Suppressor macrophage treated with lipopolysaccharide for 1 hour (primary cell): ENCODE measurements at regions not wholly inside any gene's neighbourhood (a gene's known extent, or its start where the extent isn't known, plus 50 kb on each side); places are given as distances from the start of the nearest gene placed in this dataset.

Source experiments
- DNase-seq, 3 donors: peaks; one replicate each; pipeline ENCODE4 v3.0.0-alpha.2; 2020 to 2022

DNA sequence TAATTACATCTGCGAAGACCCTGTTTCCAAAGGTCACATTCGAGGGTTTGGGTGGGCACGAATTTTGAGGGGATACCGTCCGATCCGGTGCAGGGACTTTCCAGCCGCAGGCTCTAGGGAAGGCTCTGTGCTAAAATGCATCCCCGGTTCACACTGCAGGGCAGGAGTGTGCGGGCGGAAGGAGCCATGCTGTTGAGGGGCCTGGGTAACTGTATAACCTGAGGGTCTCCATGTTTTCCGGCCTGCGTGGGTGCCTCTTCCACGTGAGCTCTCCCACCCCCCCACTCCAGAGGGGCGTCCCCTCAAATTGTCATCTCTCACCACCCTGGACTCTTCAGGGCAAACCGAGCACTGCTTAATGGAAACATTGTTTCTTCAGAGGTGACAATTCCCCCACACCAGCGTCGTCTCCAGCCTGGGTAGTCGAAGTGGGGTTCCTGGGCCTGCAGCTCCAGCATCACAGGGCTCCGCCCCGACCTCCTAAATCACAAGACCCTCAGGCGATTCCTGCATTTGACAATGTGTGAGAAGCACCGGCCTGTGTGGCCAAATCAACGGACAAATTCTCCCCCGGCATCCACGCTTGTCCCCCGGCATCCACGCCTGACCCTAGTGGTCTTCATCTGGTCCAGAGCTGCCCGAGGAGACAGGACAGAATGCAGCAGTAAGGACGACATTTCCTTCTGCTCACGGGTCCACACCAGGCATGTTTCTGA lies 51.2 kb downstream of the FOXL3 start:
- no peak for DNase-seq

DNA sequence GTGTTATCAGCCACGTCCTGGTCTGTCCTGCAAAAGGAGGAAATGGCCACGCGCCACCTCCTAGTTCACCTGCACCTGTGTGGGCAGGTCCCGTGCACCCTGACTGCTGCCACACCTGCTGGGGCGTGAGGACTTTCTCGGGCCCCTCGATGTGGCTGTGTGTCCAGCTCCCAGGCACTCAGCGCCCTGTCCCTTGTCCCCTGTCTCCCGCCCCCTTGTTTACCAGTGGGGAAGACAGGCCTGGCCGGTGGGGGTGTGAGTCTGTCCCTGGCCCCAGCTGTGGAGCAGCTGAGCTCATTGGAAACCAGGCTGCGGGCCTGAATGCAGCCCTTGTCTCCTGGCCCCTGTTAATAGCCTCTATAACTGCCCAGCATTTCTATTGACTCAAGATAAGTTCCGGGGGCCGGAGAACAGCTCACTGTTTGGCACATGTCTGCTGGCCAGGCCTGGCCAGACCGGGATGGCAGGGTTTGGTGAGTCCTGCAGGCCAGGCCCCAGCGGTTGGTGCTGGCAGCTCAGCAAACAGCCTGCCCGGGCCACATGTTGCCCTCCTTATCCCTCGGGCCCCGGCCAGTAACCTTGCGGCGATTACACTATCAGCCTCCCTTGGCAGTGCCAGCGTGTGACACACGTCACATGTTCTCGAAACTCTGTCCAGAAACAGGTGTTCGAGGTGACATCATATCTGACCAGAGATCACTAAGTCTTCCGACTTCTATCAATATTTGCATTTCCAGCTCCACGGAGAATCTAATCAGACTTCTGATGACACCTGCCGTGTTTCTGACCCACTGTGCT lies 52.1 kb downstream of the FOXL3 start:
- no peak for DNase-seq

DNA sequence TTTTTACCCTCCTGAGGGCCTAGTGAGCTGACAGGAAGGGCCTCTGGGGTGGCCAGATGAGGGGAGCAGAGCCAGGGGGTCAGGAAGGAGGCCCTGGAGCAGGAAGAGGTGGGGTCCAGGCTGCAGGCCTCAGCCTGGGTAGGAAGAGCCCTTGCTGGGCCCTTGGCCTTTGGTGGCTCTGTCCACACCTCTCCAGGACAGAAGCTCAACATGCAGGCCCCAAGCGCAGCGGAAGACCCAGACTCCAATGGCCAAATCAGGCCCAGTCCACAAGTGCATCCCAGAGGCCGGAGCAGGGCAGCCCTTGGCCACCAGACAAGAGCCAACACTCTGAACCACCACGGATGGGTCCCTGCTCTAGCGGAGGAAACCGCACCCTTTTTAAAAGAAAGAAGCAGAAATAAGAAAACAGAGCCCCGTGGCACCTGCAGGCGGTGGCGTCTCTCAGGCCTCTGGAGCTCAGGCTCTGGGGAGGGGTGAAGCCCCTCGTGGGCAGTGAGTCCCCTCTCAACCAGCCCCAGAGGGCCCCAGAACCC lies 52.8 kb downstream of the FOXL3 start:
- no peak for DNase-seq

DNA sequence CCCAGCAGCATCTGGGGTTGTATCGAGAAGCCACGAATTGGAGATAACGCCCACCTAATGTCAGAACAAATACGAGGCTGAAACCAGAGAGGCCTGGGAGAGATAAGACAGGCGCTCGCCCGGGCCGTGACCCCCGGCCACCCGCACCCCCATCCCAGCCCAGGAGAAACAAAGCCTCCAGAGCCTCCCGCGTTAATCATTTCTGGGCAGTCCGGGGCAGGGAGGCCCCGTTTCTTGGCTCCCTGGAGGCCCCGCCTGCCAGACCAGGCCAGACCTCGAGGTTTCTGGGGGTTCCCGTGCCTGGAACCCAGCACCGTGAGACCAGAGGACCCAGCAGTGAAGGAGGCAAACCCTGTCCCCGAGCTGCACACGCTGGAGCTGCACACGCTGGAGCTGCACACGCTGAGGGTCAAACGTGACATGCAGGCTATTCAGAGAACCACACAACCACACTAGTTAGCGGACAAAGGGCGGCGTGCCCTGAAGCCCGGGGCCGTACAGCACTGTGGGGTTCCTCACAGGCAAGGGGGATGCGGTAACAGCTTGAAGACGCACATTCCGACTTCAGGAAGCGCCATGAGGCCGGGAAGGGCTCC lies 53.4 kb downstream of the FOXL3 start:
- DNase-seq = no peak

DNA sequence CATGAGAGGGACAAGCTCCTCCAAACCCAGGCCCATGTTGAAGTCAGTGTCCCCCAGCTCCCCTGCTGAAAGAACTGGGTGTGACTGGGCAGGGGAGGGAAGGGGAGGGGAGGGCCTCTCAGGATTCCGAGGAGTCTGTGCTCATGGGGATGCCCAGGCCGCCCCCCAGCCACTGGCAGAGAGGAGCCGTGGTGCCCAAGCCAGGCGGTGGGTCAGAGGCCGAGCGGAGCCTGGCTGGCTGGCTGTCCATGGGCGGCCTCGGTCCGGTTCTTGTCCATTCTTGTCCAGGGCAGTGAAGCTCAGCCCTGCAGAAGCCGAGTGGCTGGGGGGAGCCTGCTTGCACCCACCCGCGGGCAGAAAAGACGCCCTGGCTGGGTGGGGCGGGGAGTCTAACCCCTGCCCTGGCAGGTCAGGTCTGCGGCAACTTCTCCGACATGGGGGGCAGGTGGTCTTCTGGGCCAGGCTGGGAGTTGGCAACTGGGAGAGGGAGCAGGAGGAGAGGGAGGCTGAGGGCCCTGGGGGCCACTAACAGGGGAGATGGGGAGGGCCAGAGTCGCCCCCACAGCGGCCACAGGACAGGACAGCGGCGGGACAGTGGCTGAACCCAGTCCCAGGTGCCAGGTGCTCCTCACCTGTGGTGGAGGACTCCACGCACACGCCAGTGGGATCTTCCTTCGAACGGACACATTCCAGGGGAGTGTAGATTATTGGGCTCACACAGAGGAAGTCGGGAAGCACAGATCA lies 54.1 kb downstream of the FOXL3 start:
- DNase-seq = no peak

DNA sequence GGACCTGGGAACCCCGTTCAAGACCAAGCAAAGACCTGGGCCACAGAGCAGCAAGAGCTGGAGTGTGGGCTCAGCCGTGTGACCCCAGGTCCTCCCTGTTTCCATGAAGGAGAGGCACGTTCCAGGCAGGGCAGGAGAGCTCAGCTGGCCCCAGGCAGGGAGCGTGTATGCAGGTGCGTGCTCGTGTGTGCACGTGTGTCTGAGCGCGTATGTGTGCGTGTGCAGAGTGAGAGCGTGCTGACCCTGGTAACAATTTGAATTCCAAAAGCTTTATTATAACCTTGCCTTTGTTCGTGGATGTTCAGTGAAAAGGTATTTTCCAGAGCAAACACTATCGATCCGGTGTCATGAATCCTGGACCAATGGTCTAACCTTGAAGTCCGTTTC lies 54.6 kb downstream of the FOXL3 start:
- DNase-seq = no peak

DNA sequence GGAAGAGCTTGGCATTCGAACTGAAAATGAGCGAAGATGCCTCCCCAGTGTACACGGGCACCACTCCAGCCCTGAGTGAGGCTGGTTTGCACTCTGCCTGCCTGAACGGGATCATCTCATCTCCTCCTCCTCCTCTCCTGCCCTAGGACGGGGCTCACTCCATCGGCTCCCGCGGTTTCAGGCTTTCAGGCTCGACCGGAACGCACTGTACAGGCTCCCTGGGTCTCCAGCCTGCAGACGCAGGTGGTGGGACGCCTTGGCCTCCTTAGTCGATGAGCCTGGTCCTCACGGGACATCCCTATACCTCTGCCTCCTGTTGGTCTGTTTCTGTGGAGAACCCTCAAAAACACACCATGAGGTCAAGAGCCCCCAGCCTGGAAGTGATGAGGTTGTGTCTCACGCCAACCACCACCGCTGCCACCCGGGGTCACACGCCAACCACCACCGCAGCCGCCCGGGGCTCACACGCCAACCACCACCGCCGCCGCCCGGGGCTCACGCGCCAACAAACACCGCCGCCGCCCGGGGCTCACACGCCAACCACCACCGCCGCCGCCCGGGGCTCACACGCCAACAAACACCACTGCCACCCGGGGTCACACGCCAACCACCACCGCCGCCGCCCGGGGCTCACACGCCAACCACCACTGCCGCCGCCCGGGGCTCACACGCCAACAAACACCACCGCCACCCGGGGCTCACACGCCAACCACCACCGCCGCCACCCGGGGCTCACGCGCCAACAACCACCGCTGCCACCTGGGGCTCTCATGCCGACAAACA lies 56.3 kb downstream of the FOXL3 start:
- no peak for DNase-seq

DNA sequence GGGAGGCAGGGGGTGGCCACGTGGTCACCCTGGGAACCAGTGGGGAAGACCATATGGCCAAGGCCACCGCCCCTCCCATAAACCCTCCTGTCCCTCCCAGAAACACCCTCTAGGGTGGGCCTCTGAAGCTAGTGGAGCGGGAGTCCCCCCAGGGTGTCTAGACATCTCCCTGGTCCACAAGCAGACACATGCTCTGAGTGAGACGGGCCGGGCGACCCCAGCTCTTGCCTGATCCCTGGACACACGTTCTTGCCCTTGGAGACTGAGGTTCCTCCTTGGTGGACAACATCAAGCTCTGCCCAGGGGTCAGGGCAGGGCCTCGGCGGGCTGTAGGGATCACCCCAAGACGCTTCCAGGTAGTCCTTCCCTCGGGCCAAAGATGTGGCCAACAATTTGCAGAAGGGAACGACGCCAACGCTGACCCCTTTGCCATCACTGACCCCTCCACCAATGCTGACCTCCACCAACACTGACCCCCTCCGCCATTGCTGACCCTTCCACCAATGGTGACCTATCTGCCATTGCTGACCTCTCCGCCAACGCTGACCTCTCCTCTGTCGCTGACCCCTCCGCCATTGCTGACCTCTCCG lies 57.1 kb downstream of the FOXL3 start:
- no peak for DNase-seq

DNA sequence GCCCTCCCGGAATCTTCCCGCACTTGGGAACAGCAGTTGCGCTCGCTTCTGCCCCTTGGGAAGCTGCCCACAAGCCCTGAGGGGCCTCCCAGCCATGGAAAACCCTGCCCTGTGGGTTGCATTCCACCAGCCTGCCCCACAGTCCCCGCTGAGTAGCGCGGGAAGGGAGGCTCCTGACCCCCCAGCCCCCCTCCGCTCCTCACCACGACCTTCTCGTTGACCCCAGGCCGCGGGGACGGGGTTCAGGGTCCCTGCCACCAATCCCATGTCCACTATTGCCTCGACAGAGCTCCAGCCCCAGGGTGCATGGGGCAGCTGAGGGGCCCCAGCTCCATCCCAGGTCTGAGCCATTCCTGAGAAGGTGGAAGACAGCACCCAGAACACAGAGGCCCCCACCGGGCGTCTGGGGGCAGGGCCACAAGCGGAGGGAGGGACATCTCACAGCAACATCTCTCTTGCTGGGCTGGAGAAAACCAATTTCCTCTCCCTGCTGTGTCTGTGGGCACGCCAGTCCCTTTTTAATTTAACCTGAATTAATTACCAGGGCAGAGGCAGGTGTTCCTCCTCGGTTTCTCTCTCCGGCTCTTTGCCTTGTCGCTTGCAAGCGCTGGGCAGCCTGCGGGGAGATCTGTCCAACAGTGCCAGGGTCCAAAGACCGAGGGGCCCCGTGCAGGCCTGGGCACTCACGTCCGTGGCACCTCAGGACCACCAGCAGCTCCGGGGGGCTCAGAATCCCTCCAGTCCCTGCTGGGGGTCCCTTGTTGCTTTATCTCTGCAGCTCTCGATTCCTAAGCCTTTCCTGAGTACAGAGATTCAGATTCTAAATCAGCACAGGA lies 57.9 kb downstream of the FOXL3 start:
- no peak for DNase-seq

DNA sequence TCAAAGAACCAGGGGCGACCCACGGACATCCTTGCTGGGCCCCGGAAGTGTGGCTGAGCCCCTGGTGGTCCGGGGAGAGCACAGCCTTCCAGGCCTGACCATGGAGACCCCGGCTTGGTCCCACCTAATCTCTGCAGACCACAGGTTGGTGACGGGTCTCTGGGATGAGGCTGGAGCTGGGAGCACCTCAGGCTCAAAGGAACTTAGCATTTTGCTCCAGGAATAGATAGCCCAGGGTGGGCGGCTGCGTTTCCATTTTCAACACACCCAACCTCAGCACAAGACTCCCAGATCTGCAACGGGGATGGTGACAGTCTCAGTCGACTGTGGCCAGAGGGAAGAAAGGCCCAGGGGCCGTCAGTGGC lies 58.5 kb downstream of the FOXL3 start:
- DNase-seq = no peak

DNA sequence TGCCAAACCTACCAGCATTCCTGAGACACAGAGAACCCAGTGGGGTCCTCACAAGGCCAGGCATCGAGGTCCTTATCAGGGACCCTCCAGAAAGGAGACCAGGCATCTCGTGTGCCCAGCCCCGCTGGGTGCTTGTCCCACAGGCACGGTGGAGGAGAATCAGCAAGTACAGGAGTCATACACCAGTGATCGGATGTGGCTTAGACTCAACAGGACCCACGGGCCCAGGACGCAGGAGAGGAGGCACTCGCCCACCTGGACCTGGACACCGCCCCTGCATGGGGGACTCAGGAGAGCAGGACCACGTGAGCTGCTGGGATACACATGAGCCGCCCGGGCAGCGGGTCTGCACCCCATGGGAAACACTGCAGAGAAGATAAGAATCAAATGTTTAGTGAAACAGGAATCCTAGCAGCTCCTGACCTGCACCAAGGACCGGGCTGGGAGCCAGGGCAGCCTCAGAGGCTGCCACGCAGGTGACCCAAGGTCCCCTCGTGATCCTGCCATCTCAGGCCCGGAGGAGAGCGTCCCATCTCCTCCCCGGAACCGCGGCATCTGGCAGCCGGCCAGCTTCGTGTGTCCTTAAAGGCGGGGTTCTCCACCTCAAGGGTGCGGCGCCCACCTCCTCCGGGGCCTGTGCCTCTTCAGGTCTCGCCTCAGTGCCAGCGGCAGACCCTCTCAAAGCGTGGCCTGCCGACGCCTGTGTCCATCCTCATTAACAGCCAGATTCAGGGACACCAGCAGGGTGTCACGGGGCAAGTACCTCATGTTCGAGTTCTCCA lies 59.2 kb downstream of the FOXL3 start:
- no peak for DNase-seq

DNA sequence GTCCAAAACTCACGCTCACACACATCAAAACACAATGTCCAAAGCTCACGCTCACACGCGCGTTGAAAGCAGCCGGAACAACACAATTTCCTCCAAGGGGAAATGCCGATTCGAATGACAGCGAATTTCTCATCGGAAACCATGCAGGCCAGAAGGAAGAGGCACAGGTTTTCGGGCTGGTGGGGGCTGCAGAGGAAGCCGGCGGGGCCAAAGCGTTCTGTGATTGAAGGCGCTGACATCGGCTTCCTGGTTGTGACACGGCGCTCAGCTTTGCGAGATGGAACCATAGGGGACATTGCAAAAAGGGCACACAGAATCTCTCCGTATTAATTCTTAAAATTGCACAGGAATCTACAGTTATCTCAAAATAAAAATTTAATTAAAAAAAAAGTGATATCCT lies 61.3 kb downstream of the FOXL3 start:
- peak in 1 of 3 donors; percentile 8 for DNase-seq

DNA sequence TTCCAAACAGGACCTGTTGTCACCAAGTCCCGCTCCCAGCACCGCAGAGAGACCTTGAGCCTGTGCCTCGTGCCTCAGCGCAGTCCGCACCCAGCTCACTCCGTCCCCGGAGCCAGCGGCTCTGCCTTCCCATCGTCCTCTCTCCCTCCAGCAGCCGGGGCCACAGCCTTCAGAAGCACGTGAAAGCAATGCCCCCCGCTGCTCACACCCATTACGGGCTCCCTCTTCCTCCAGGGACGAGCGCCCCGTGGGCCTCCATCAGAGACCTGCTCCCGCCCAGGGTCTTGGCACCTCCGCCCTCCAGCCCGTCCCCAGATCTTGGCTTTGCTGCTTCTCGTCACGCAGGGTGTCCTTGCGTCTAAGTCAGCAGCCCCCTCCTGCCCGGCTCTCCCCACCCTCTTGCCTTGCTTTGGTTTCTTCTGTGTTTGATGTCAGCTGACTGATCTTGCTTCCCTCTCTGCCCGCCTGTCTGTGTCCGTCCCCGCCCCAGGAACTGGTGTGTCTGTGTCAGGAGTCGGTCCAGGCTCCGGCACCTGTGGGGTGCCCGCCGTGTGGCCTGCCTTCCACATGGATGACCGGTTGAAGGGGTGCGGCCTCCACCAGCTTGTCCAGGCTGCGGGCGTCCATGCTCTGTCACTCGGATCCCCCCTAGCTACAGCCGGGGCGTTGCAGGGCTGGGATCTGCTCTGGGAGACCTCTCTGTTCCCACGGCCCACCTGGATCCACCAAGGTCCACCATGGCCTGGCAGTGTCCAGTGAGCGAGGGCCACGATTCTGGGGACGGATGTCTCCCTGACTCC lies 61.9 kb downstream of the FOXL3 start:
- DNase-seq = peak in 2 of 3 donors; percentile 10 to 18

DNA sequence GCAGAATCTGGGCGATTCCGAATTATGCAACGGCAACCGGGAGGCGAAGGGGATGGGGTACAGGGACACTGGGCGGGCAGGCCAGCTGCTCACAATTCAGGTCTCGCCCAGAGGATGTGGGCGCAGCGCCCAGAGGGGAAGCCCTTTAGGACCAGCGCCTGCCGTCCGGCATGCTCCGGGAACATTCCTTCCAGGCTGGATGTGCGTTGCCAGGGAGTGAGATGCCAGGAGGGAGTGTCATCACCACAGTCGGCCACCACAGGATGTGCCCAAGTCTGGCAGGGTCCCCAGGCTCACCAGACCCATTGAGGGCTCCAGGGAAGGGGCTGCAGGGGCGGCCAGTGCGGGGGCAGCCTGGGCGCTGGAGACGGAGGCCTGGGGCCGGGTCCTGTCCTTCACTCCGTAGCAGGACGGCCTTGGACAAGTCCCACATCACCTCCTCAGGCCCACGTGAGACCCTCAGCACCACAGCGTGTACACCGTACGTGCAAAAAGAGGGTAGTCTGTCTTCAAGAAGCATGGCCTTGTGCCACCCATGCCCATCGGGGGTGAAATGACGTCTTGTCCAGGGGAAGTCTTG lies 63.9 kb downstream of the FOXL3 start:
- no peak for DNase-seq

DNA sequence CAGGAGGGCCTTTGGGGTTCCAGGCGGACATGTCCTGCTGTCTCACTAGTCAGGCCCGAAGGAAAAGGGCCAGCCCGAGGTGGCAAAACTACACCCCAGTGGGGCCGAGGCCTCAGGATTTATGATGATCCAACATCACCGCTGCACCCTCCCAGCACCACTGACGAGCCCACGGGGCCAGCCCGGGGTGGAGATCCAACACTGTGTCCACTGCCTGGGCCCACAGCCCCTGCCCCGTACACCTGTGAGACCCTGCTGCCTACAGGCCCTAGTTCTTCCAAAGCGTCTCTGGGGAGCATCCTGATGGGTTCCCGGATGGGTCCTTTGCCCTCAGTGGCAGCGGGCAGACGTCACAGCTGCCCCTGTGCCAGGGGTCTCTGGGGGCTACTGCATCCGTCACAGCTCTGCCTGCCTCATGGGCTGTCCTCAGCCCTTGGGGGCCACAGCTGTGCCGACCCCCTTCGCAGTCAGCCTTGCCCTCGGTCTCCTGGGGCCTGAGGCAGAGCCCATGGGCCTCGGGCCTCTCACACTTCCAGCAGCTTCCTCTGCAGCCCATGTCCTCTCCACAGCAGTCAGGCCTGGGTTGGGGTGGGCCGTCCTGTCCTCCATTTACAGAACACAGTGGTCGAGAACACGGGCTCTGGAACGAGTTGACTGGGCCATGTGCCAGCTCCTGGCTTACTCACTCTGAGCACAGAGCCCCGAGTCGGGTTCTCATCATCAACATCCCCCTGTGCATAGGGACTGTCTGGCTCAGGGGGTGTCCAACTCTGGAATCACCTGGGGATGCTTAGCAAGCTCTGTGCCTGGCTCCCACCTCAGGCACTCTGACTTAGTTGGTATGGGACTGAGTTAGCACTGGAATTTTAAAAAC lies 64.9 kb downstream of the FOXL3 start:
- no peak for DNase-seq

DNA sequence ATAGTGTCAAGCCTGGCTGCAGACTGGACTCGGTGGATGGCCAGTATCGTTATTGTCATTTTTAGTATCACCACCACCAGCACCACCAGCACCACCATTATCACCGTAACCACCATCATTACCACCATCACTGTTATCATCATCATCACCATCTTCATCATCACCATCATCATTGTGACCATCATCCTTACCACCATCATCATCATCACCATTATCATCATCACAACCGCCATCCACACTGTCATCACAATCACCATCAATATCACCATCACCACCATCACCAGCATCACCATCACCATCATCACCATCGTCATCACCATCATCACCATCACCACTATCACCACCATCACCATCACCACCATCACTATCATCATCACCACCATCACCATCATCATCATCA lies 65.6 kb downstream of the FOXL3 start:
- no peak for DNase-seq

DNA sequence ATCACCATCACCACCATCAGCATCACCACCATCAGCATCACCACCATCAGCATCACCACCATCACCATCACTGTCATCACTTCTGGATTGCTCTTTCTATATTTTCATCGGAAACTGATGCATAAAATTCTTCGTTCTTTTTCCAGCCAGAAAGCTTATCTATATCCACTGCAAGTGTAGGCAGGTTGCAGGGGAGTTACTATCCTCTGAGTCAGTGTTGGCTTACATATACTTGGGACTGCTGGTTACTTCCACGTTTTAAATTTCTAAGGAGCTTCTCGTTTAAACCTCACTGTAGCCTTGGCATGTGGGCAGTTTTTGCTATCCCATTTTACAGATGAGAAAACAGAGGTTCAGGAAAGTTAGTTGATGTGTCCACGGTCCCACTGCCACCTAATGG lies 66.1 kb downstream of the FOXL3 start:
- DNase-seq = no peak
